Right lobe of liver (tissue), 4 donors: ENCODE measurements at regions not wholly inside any gene's neighbourhood (a gene's known extent, or its start where the extent isn't known, plus 50 kb on each side); places are given as distances from the start of the nearest gene placed in this dataset.

ENCODE experiments used
- POLR2A ChIP-seq: fragments of 450-650 bp; IDR thresholded peaks from one replicate; pipeline ENCODE4 v1.6.1; 2017; ENCODE audit warnings: antibody characterized with exemption, mild to moderate bottlenecking
- TF ChIP-seq, protein P1 (sequence below), 4 donors: fragments of 200-600 bp in 3 of 4; fragments of 450-650 bp in 1 of 4; IDR thresholded peaks; one replicate each; pipeline versions ENCODE4 v1.5.1 to v1.8.0; 2016 to 2022; ENCODE audit warnings: antibody characterized with exemption in 4 of 4, mild to moderate bottlenecking in 2 of 4
- donor health status: DM: no; HTN: no; CAD: no.
- donor health status: DM: no; HTN: no; CAD: no.
- donor health status: DM: no; HTN: yes; CAD: no.

DNA sequence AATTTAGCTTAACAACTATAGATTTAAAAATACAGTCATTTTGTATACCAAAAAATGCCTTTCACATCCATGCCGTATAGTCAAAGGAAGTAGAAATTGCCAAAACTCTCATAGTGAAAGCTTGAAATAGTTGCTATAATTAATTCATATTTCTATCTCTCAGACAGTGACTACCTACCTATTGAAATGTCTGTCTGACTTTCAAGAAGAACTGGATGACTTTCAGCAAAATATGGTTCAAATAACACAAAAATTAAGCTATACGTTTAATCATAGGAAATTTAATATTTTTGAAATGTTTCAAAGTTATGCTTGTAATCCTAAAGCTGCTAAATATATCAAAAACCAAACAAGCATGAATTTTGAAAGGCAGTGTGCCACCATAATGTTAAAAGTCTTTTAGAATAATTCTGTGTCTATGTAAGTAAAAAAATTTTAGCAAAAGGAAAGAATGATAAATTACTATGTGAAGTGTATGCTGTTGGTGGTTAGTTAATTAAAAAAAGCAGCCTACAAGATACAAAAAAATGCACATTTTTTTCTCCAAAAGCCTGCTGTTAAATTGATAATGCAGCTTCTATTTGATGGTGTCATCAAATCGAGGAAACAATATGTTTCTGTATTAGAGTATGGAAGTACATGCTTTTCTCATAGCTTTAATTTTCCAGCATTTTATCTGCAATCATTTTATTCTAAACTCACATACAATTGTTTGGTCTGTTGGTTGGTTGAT lies 57.7 kb upstream of the ST6GAL2 start:
- TF ChIP-seq, protein P1, sequence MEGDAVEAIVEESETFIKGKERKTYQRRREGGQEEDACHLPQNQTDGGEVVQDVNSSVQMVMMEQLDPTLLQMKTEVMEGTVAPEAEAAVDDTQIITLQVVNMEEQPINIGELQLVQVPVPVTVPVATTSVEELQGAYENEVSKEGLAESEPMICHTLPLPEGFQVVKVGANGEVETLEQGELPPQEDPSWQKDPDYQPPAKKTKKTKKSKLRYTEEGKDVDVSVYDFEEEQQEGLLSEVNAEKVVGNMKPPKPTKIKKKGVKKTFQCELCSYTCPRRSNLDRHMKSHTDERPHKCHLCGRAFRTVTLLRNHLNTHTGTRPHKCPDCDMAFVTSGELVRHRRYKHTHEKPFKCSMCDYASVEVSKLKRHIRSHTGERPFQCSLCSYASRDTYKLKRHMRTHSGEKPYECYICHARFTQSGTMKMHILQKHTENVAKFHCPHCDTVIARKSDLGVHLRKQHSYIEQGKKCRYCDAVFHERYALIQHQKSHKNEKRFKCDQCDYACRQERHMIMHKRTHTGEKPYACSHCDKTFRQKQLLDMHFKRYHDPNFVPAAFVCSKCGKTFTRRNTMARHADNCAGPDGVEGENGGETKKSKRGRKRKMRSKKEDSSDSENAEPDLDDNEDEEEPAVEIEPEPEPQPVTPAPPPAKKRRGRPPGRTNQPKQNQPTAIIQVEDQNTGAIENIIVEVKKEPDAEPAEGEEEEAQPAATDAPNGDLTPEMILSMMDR (IDR thresholded peaks at IDR 0.05), result no peak
- no peak for TF ChIP-seq POLR2A
